GM23338 (cell line): ENCODE measurements at regions not wholly inside any gene's neighbourhood (a gene's known extent, or its start where the extent isn't known, plus 50 kb on each side); places are given as distances from the start of the nearest gene placed in this dataset.

ENCODE experiments used
- ATAC-seq: fragments of 200-7000 bp; cut with Tn5 transposase; 3 replicates; pipeline ENCODE4 v1.9.1; 2020
- DNase-seq: peaks from one replicate; pipeline ENCODE4 v3.0.0-alpha.2; 2015; ENCODE audit warnings: low spot score
- H2AFZ ChIP-seq: fragments of 200-600 bp; sonication (generic); 2 replicates; pipeline ENCODE4 v1.8.0; 2016; ENCODE audit warnings: antibody characterized with exemption, mild to moderate bottlenecking, moderate library complexity
- H3F3A ChIP-seq: fragments of 200-600 bp; sonication (generic); replicated peaks from 2 replicates; pipeline ENCODE4 v1.8.0; 2017; ENCODE audit warnings: antibody characterized with exemption, mixed run types, low read depth
- H3K27ac ChIP-seq: fragments of 200-600 bp; sonication (generic); 2 replicates; pipeline ENCODE4 v1.6.1; 2016; ENCODE audit warnings: low read depth
- H3K27me3 ChIP-seq: fragments of 200-600 bp; sonication (generic); 2 replicates; pipeline ENCODE4 v1.8.0; 2016; ENCODE audit warnings: mild to moderate bottlenecking, mixed run types, moderate library complexity; ENCODE audit not compliant: insufficient read depth
- H3K36me3 ChIP-seq: fragments of 200-600 bp; sonication (generic); 2 replicates; pipeline ENCODE4 v1.8.0; 2016; ENCODE audit warnings: mild to moderate bottlenecking; ENCODE audit not compliant: insufficient read depth
- H3K4me1 ChIP-seq: fragments of 200-600 bp; sonication (generic); 2 replicates; pipeline ENCODE4 v1.8.0; 2016; ENCODE audit warnings: mild to moderate bottlenecking, moderate library complexity; ENCODE audit not compliant: insufficient read depth
- H3K4me2 ChIP-seq: fragments of 200-600 bp; sonication (generic); 2 replicates; pipeline ENCODE4 v1.7.1; 2017; ENCODE audit warnings: mixed run types
- H3K4me3 ChIP-seq: fragments of 200-600 bp; sonication (generic); 2 replicates; pipeline ENCODE4 v1.6.1; 2016; ENCODE audit warnings: mixed run types
- H3K79me2 ChIP-seq: fragments of 200-600 bp; sonication (generic); replicated peaks from 2 replicates; pipeline ENCODE4 v1.8.0; 2017; ENCODE audit warnings: mild to moderate bottlenecking; ENCODE audit not compliant: insufficient read depth
- H3K9me2 ChIP-seq: fragments of 200-600 bp; sonication (generic); 2 replicates; pipeline ENCODE4 v1.8.0; 2017; ENCODE audit not compliant: insufficient read depth
- H4K20me1 ChIP-seq: fragments of 200-600 bp; sonication (generic); replicated peaks from 2 replicates; pipeline ENCODE4 v1.8.0; 2017; ENCODE audit warnings: mild to moderate bottlenecking; ENCODE audit not compliant: insufficient read depth
- H3K27ac Mint-ChIP-seq: 2 replicates; pipeline ENCODE4 v1.8.0; 2020; ENCODE audit warnings: inconsistent platforms, mild to moderate bottlenecking, moderate library complexity, mixed read lengths
- H3K27me3 Mint-ChIP-seq: 3 replicates; pipeline ENCODE4 v1.8.0; 2022; ENCODE audit warnings: low read depth, mild to moderate bottlenecking, moderate library complexity, mixed read lengths, inconsistent platforms; ENCODE audit not compliant: insufficient read depth, poor library complexity
- H3K36me3 Mint-ChIP-seq: 3 replicates; pipeline ENCODE4 v1.8.0; 2021; ENCODE audit warnings: low read depth, mild to moderate bottlenecking, inconsistent platforms, moderate library complexity, mixed read lengths
- H3K4me1 Mint-ChIP-seq: 3 replicates; pipeline ENCODE4 v1.8.0; 2020; ENCODE audit warnings: mild to moderate bottlenecking, inconsistent platforms, mixed read lengths
- H3K4me3 Mint-ChIP-seq: 3 replicates; pipeline ENCODE4 v1.8.0; 2021; ENCODE audit warnings: moderate library complexity, mild to moderate bottlenecking, inconsistent platforms, mixed read lengths
- H3K9me3 Mint-ChIP-seq: 3 replicates; pipeline ENCODE4 v1.8.0; 2020; ENCODE audit warnings: moderate library complexity, mild to moderate bottlenecking, inconsistent platforms, mixed read lengths
- CREB1 ChIP-seq: fragments of 250-450 bp; sonication (Bioruptor Pico); IDR thresholded peaks from 2 replicates; pipeline ENCODE4 v1.5.0; 2020; ENCODE audit warnings: low read depth, mild to moderate bottlenecking, moderate library complexity
- EZH2 ChIP-seq: fragments of 200-600 bp; sonication (generic); IDR thresholded peaks from one replicate; pipeline ENCODE4 v1.8.0; 2017; ENCODE audit warnings: antibody characterized with exemption, mild to moderate bottlenecking, low read depth; ENCODE audit not compliant: unreplicated experiment
- EZH2phosphoT487 ChIP-seq: fragments of 200-600 bp; sonication (generic); IDR thresholded peaks from one replicate; pipeline ENCODE4 v1.8.1; 2018; ENCODE audit warnings: antibody characterized with exemption; ENCODE audit not compliant: unreplicated experiment
- JUNB ChIP-seq: IDR thresholded peaks from one replicate; pipeline ENCODE4 v1.6.1; 2016; ENCODE audit warnings: antibody characterized with exemption; ENCODE audit not compliant: unreplicated experiment
- NANOG ChIP-seq: IDR thresholded peaks from 2 replicates; pipeline ENCODE4 v1.6.1; 2016; ENCODE audit warnings: antibody characterized with exemption, borderline replicate concordance
- POLR2AphosphoS5 ChIP-seq: IDR thresholded peaks from 2 replicates; pipeline ENCODE4 v1.6.1; 2016; ENCODE audit warnings: antibody characterized with exemption, low read depth
- STAT1 ChIP-seq: IDR thresholded peaks from one replicate; pipeline ENCODE4 v1.6.1; 2016; ENCODE audit warnings: antibody characterized with exemption; ENCODE audit not compliant: unreplicated experiment
- ZNF114 ChIP-seq: fragments of 250-450 bp; sonication (Bioruptor Pico); IDR thresholded peaks from 2 replicates; pipeline ENCODE4 v1.5.0; 2020; ENCODE audit warnings: mild to moderate bottlenecking, moderate library complexity
- ZNF331 ChIP-seq: fragments of 250-450 bp; sonication (Bioruptor Pico); IDR thresholded peaks from 2 replicates; pipeline ENCODE4 v1.5.0; 2020; ENCODE audit warnings: low read depth, mild to moderate bottlenecking, moderate library complexity
- TF ChIP-seq, protein P1 (sequence below): IDR thresholded peaks from one replicate; pipeline ENCODE4 v1.6.1; 2018; ENCODE audit warnings: antibody characterized with exemption; ENCODE audit not compliant: unreplicated experiment
- TF ChIP-seq, protein P2 (sequence below), 2 experiments: fragments of 200-600 bp in 1 of 2; sonication (generic) in 1 of 2; conservative IDR thresholded peaks; 2 replicates each; pipeline versions ENCODE4 v1.5.1 to v1.6.1; 2016 to 2017; ENCODE audit warnings: antibody characterized with exemption in 2 of 2, low read depth in 2 of 2, mild to moderate bottlenecking in 2 of 2, moderate library complexity in 1 of 2
- TF ChIP-seq, protein P3 (sequence below): IDR thresholded peaks from 2 replicates; pipeline ENCODE4 v1.6.1; 2016; ENCODE audit warnings: antibody characterized with exemption

DNA sequence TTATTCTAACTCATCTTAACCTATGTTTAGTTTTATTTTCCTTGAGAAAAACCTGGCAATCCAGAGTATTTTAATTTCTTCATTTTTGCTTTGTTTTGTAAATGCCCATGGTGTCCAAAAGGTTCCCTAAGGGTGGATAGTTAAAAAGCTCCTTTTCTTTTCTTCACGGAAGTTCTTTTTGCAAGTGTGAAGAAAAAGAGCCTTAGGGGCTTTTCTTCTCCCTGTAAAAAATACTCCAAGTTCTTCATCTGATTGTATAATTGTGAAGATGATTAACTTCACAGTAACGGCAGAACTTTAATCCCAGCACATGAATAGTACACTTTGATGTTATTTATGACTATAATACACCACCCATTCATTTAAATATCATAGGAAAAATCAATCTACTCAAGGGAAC is 530.2 kb upstream of the LINC00305 start:
- H3K9me2 ChIP-seq = no peaks in the 10 kb centered on the region
- ATAC-seq (no peak), DNase-seq (no peak)
- 0 out of 2 replicates have a peak, but pooled peaks cover 3% of the 10 kb centered on the region for H3F3A ChIP-seq
- peaks cover 2% of the 10 kb centered on the region for H3K27me3 Mint-ChIP-seq
- no peak overlapping the region for H3K27ac ChIP-seq
- H3K27ac Mint-ChIP-seq = no peak overlapping the region
- no peaks in the 10 kb centered on the region for H3K36me3 ChIP-seq
- peaks cover 18% of the 10 kb centered on the region for H3K4me1 Mint-ChIP-seq
- H3K27me3 ChIP-seq = no peaks in the 10 kb centered on the region
- no peak overlapping the region for H2AFZ ChIP-seq
- H3K9me3 Mint-ChIP-seq = peaks cover 7% of the 10 kb centered on the region; the same call in 1 of the 3 replicates
- peaks cover 21% of the 10 kb centered on the region for H3K4me1 ChIP-seq
- peaks cover 13% of the 10 kb centered on the region for H3K36me3 Mint-ChIP-seq
- no peak overlapping the region for H3K4me3 ChIP-seq
- H3K4me2 ChIP-seq = peak overlapping the region; percentile 19; the same call in 1 of the 2 replicates
- no peak for TF ChIP-seq POLR2AphosphoS5
- no peak for TF ChIP-seq STAT1
- TF ChIP-seq ZNF114 (CRISPR knock-in tag) = no peak
- TF ChIP-seq, protein P1, sequence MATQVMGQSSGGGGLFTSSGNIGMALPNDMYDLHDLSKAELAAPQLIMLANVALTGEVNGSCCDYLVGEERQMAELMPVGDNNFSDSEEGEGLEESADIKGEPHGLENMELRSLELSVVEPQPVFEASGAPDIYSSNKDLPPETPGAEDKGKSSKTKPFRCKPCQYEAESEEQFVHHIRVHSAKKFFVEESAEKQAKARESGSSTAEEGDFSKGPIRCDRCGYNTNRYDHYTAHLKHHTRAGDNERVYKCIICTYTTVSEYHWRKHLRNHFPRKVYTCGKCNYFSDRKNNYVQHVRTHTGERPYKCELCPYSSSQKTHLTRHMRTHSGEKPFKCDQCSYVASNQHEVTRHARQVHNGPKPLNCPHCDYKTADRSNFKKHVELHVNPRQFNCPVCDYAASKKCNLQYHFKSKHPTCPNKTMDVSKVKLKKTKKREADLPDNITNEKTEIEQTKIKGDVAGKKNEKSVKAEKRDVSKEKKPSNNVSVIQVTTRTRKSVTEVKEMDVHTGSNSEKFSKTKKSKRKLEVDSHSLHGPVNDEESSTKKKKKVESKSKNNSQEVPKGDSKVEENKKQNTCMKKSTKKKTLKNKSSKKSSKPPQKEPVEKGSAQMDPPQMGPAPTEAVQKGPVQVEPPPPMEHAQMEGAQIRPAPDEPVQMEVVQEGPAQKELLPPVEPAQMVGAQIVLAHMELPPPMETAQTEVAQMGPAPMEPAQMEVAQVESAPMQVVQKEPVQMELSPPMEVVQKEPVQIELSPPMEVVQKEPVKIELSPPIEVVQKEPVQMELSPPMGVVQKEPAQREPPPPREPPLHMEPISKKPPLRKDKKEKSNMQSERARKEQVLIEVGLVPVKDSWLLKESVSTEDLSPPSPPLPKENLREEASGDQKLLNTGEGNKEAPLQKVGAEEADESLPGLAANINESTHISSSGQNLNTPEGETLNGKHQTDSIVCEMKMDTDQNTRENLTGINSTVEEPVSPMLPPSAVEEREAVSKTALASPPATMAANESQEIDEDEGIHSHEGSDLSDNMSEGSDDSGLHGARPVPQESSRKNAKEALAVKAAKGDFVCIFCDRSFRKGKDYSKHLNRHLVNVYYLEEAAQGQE = no peak
- no peak for TF ChIP-seq EZH2phosphoT487
- no peak for TF ChIP-seq JUNB
- no peak for TF ChIP-seq EZH2
- no peak for TF ChIP-seq ZNF331
- TF ChIP-seq, protein P2, sequence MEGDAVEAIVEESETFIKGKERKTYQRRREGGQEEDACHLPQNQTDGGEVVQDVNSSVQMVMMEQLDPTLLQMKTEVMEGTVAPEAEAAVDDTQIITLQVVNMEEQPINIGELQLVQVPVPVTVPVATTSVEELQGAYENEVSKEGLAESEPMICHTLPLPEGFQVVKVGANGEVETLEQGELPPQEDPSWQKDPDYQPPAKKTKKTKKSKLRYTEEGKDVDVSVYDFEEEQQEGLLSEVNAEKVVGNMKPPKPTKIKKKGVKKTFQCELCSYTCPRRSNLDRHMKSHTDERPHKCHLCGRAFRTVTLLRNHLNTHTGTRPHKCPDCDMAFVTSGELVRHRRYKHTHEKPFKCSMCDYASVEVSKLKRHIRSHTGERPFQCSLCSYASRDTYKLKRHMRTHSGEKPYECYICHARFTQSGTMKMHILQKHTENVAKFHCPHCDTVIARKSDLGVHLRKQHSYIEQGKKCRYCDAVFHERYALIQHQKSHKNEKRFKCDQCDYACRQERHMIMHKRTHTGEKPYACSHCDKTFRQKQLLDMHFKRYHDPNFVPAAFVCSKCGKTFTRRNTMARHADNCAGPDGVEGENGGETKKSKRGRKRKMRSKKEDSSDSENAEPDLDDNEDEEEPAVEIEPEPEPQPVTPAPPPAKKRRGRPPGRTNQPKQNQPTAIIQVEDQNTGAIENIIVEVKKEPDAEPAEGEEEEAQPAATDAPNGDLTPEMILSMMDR (conservative IDR thresholded peaks at IDR 0.05; ENCODE audit: low read depth in 2 of 2) = no peak
- no peak for TF ChIP-seq NANOG
- TF ChIP-seq CREB1 (CRISPR knock-in tag) = no peak
- TF ChIP-seq, protein P3, sequence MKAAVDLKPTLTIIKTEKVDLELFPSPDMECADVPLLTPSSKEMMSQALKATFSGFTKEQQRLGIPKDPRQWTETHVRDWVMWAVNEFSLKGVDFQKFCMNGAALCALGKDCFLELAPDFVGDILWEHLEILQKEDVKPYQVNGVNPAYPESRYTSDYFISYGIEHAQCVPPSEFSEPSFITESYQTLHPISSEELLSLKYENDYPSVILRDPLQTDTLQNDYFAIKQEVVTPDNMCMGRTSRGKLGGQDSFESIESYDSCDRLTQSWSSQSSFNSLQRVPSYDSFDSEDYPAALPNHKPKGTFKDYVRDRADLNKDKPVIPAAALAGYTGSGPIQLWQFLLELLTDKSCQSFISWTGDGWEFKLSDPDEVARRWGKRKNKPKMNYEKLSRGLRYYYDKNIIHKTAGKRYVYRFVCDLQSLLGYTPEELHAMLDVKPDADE = no peak
- H3K79me2 ChIP-seq = no peaks in the 10 kb centered on the region
- no peak overlapping the region for H3K4me3 Mint-ChIP-seq
- no peaks in the 10 kb centered on the region for H4K20me1 ChIP-seq
